ENCODE measurements at regions not wholly inside any gene's neighbourhood (a gene's known extent, or its start where the extent isn't known, plus 50 kb on each side); places are given as distances from the start of the nearest gene placed in this dataset.

DNA sequence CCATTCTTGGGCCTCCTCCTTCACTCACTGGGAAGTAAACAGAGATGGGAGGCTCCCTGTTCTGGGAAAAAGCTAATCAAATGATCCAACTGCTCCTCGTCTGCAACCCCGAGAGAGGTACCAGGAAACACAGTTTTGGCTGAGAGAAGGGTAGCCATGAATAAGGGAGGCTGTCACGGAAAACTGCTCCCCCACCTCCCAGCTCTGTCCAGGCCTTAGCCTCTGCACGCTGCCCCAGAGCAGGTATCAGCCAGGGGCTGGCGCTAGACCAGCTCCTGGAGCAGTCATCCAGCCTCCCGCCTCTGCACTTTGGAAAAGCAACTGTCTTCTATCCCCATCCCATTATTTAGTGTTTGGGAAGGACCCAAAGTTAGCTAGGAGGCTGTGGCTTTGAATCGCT, 266.1 kb downstream of the NDUFS4 start:
- DNase-seq = no peak

- no peak for DNase-seq
Observed at GRCh38 chr5:53827211-53827651, 266.8 kb downstream of the NDUFS4 start.

- no peak for DNase-seq
Observed at GRCh38 chr5:53831496-53831895, 271.1 kb downstream of the NDUFS4 start.
